ENCODE measurements at regions not wholly inside any gene's neighbourhood (a gene's known extent, or its start where the extent isn't known, plus 50 kb on each side); places are given as distances from the start of the nearest gene placed in this dataset.
"Not testable (repeated sequence)": the region's sequence is repeated elsewhere in the genome, so short reads cannot be mapped to it uniquely, and the experiment has no call there.

GRCh38 chr6:133131621-133132465 lies 109.3 kb upstream of the EYA4 start:
- no peaks in the 10 kb centered on the region for H3K4me1 Mint-ChIP-seq
- H3K36me3 Mint-ChIP-seq, result no peaks in the 10 kb centered on the region
- no peak overlapping the region for H3K27ac Mint-ChIP-seq
- H3K9me3 Mint-ChIP-seq, result no peaks in the 10 kb centered on the region
- no peak for ATAC-seq (ENCODE audit: low read depth in 2 of 2)
- H3K4me3 Mint-ChIP-seq, result no peak overlapping the region
- H3K27me3 Mint-ChIP-seq, result peaks cover 0 to 11% (median 0%) of the 10 kb centered on the region in 3 donors
- no peak for DNase-seq

- Mint-ChIP-seq H3K9me3 (no peaks in the 10 kb centered on the region), H3K27me3 (peaks cover 0 to 7% (median 0%) of the 10 kb centered on the region in 3 donors), H3K4me3 (no peak overlapping the region), H3K4me1 (no peaks in the 10 kb centered on the region), H3K27ac (no peak overlapping the region), H3K36me3 (no peaks in the 10 kb centered on the region)
- no peak for DNase-seq
- ATAC-seq (ENCODE audit: low read depth in 2 of 2), result no peak
These were observed 108.6 kb upstream of the EYA4 start for GRCh38 chr6:133132466-133132971.

GRCh38 chr6:133136177-133136880 lies 104.8 kb upstream of the EYA4 start:
- Mint-ChIP-seq H3K27ac (no peak overlapping the region), H3K4me1 (no peaks in the 10 kb centered on the region), H3K36me3 (no peaks in the 10 kb centered on the region), H3K9me3 (peaks cover 0 to 5% (median 3%) of the 10 kb centered on the region in 7 donors), H3K4me3 (no peak overlapping the region), H3K27me3 (peaks cover 0 to 5% (median 0%) of the 10 kb centered on the region in 3 donors)
- ATAC-seq (ENCODE audit: low read depth in 2 of 2) (no peak), DNase-seq (no peak)

GRCh38 chr6:133147470-133148184 lies 93.5 kb upstream of the EYA4 start:
- not testable (repeated sequence) for H3K4me1 Mint-ChIP-seq; DNase-seq; H3K27ac Mint-ChIP-seq; H3K9me3 Mint-ChIP-seq; H3K4me3 Mint-ChIP-seq; ATAC-seq (ENCODE audit: low read depth in 2 of 2); H3K27me3 Mint-ChIP-seq; H3K36me3 Mint-ChIP-seq

GRCh38 chr6:133156689-133157088 lies 84.5 kb upstream of the EYA4 start:
- ATAC-seq (ENCODE audit: low read depth in 2 of 2), result no peak
- Mint-ChIP-seq H3K27me3 (no peaks in the 10 kb centered on the region), H3K4me1 (no peaks in the 10 kb centered on the region), H3K9me3 (peaks cover 0 to 8% (median 4%) of the 10 kb centered on the region in 7 donors), H3K4me3 (no peak overlapping the region), H3K36me3 (no peaks in the 10 kb centered on the region), H3K27ac (no peak overlapping the region)
- no peak for DNase-seq

GRCh38 chr6:133157995-133158394 lies 83.2 kb upstream of the EYA4 start:
- Mint-ChIP-seq H3K4me3 (no peak overlapping the region), H3K9me3 (peaks cover 0 to 5% (median 2%) of the 10 kb centered on the region in 7 donors), H3K4me1 (no peaks in the 10 kb centered on the region), H3K27ac (no peak overlapping the region), H3K27me3 (no peaks in the 10 kb centered on the region), H3K36me3 (no peaks in the 10 kb centered on the region)
- DNase-seq (no peak), ATAC-seq (ENCODE audit: low read depth in 2 of 2) (no peak)

GRCh38 chr6:133159255-133159795 lies 81.8 kb upstream of the EYA4 start:
- no peaks in the 10 kb centered on the region for H3K4me1 Mint-ChIP-seq
- no peak for ATAC-seq (ENCODE audit: low read depth in 2 of 2)
- no peak overlapping the region for H3K27ac Mint-ChIP-seq
- no peak overlapping the region for H3K4me3 Mint-ChIP-seq
- peaks cover 0 to 2% (median 0%) of the 10 kb centered on the region in 7 donors for H3K9me3 Mint-ChIP-seq
- H3K27me3 Mint-ChIP-seq, result peaks cover 0 to 4% (median 0%) of the 10 kb centered on the region in 3 donors
- DNase-seq, result no peak
- no peaks in the 10 kb centered on the region for H3K36me3 Mint-ChIP-seq

GRCh38 chr6:133160536-133160935 lies 80.6 kb upstream of the EYA4 start:
- ATAC-seq (ENCODE audit: low read depth in 2 of 2) (no peak), DNase-seq (no peak)
- Mint-ChIP-seq H3K27me3 (peaks cover 0 to 4% (median 0%) of the 10 kb centered on the region in 3 donors), H3K4me1 (no peaks in the 10 kb centered on the region), H3K27ac (no peak overlapping the region), H3K4me3 (no peak overlapping the region), H3K9me3 (no peaks in the 10 kb centered on the region), H3K36me3 (no peaks in the 10 kb centered on the region)

- H3K27me3 Mint-ChIP-seq, result peaks cover 0 to 4% (median 0%) of the 10 kb centered on the region in 3 donors
- peaks cover 0 to 5% (median 1%) of the 10 kb centered on the region in 7 donors for H3K9me3 Mint-ChIP-seq
- ATAC-seq (ENCODE audit: low read depth in 2 of 2) (no peak), DNase-seq (no peak)
- H3K36me3 Mint-ChIP-seq, result no peaks in the 10 kb centered on the region
- H3K4me1 Mint-ChIP-seq, result no peaks in the 10 kb centered on the region
- no peak overlapping the region for H3K27ac Mint-ChIP-seq
- no peak overlapping the region for H3K4me3 Mint-ChIP-seq
These were observed 75.9 kb upstream of the EYA4 start for GRCh38 chr6:133165235-133165634.

- ATAC-seq (ENCODE audit: low read depth in 2 of 2) (no peak), DNase-seq (no peak)
- Mint-ChIP-seq H3K4me3 (no peak overlapping the region), H3K4me1 (no peaks in the 10 kb centered on the region), H3K27me3 (peaks cover 0 to 4% (median 0%) of the 10 kb centered on the region in 3 donors), H3K27ac (no peak overlapping the region), H3K36me3 (no peaks in the 10 kb centered on the region), H3K9me3 (peaks cover 0 to 5% (median 1%) of the 10 kb centered on the region in 7 donors)
These were observed 74.4 kb upstream of the EYA4 start for GRCh38 chr6:133166766-133167165.

GRCh38 chr6:133169901-133170300 lies 71.3 kb upstream of the EYA4 start:
- Mint-ChIP-seq H3K36me3 (no peaks in the 10 kb centered on the region), H3K4me1 (no peaks in the 10 kb centered on the region), H3K4me3 (no peak overlapping the region), H3K27me3 (no peaks in the 10 kb centered on the region), H3K9me3 (peaks cover 4 to 10% (median 6%) of the 10 kb centered on the region in 7 donors), H3K27ac (no peak overlapping the region)
- no peak for ATAC-seq (ENCODE audit: low read depth in 2 of 2)
- no peak for DNase-seq

GRCh38 chr6:133170602-133171001 lies 70.6 kb upstream of the EYA4 start:
- no peaks in the 10 kb centered on the region for H3K27me3 Mint-ChIP-seq
- no peak for ATAC-seq (ENCODE audit: low read depth in 2 of 2)
- H3K4me3 Mint-ChIP-seq, result no peak overlapping the region
- H3K9me3 Mint-ChIP-seq, result peaks cover 4 to 10% (median 6%) of the 10 kb centered on the region in 7 donors
- H3K36me3 Mint-ChIP-seq, result no peaks in the 10 kb centered on the region
- no peak for DNase-seq
- no peaks in the 10 kb centered on the region for H3K4me1 Mint-ChIP-seq
- no peak overlapping the region for H3K27ac Mint-ChIP-seq

- Mint-ChIP-seq H3K27me3 (no peaks in the 10 kb centered on the region), H3K9me3 (peaks cover 0 to 10% (median 6%) of the 10 kb centered on the region in 7 donors), H3K36me3 (no peaks in the 10 kb centered on the region), H3K4me1 (no peaks in the 10 kb centered on the region), H3K27ac (no peak overlapping the region), H3K4me3 (no peak overlapping the region)
- ATAC-seq (ENCODE audit: low read depth in 2 of 2) (no peak), DNase-seq (no peak)
These were observed 69.1 kb upstream of the EYA4 start for GRCh38 chr6:133171989-133172604.
